ENCODE measurements at regions not wholly inside any gene's neighbourhood (a gene's known extent, or its start where the extent isn't known, plus 50 kb on each side); places are given as distances from the start of the nearest gene placed in this dataset.

DNA sequence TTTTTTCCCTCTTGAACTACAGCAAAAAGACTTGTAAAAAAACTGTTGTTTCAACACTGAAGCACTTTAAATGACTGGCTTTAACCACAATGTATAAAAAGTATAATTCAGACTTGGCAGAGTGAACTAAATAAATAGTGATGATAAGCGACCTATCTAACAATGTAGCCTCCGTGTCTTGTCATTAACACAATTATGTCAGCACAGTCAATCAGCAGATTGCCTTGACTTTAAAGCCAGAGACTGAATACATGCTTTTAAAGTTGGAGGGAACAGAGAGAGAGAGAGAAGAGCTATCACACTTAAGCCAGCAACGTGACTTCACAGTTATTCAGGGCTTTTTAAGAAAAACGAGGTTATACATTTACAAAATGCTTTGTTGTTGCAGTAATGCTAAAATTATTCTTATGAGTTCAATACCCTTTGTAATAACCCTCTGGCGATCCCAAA is 378.1 kb downstream of the LMO4 start:
- WGBS: 63% methylated on average over 5 of the region's 5 CpGs
- no peaks in the 10 kb centered on the region for H3K27me3 ChIP-seq
- H3K4me3 ChIP-seq: no peak overlapping the region
- DNase-seq (ENCODE audit: low spot score in 2 of 2): no peak
- TF ChIP-seq POLR2A (IDR thresholded peaks at IDR 0.05) (no peak), CTCF (IDR thresholded peaks at IDR 0.05) (no peak), POLR2AphosphoS5 (IDR thresholded peaks at IDR 0.05) (no peak), EP300 (IDR thresholded peaks at IDR 0.05) (no peak)
- no peak overlapping the region for H3K27ac ChIP-seq
- no peaks in the 10 kb centered on the region for H3K36me3 ChIP-seq
- H3K4me1 ChIP-seq: no peaks in the 10 kb centered on the region
- peaks cover 12% of the 10 kb centered on the region for H3K9me3 ChIP-seq

DNA sequence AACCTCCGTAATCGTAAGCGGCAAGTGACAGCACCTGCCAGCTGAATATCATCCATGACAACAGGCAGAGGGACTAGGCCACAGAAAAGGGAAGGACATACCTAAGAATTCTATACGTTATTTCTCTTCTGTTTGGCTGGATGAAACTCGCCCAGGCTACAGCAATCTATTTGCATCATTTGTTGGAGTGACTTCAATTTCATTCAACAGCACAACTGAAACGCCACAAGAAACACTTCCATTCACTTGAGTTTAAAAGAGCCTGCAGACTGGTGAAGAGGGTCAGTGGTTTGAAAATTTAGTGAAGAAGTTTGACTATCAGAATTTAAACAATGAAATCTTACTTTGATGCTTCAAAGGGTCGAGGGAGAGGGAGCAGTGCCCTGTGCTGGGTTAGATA is 378.7 kb downstream of the LMO4 start:
- WGBS: 74% methylated on average over 7 of the region's 7 CpGs
- no peak for DNase-seq (ENCODE audit: low spot score in 2 of 2)
- Histone ChIP-seq H3K27me3 (no peaks in the 10 kb centered on the region), H3K9me3 (peaks cover 6% of the 10 kb centered on the region), H3K36me3 (no peaks in the 10 kb centered on the region), H3K27ac (no peak overlapping the region), H3K4me1 (no peaks in the 10 kb centered on the region), H3K4me3 (no peak overlapping the region)
- TF ChIP-seq POLR2AphosphoS5 (IDR thresholded peaks at IDR 0.05) (no peak), POLR2A (IDR thresholded peaks at IDR 0.05) (no peak), EP300 (IDR thresholded peaks at IDR 0.05) (no peak), CTCF (IDR thresholded peaks at IDR 0.05) (no peak)

- WGBS: 75% methylated on average over 2 of the region's 2 CpGs
- no peak for DNase-seq (ENCODE audit: low spot score in 2 of 2)
- no peaks in the 10 kb centered on the region for H3K4me1 ChIP-seq
- no peak overlapping the region for H3K27ac ChIP-seq
- H3K4me3 ChIP-seq: no peak overlapping the region
- TF ChIP-seq POLR2A (IDR thresholded peaks at IDR 0.05): no peak
- TF ChIP-seq EP300 (IDR thresholded peaks at IDR 0.05): no peak
- TF ChIP-seq CTCF (IDR thresholded peaks at IDR 0.05): no peak
- no peak for TF ChIP-seq POLR2AphosphoS5 (IDR thresholded peaks at IDR 0.05)
- H3K36me3 ChIP-seq: no peaks in the 10 kb centered on the region
- no peaks in the 10 kb centered on the region for H3K9me3 ChIP-seq
- H3K27me3 ChIP-seq: no peaks in the 10 kb centered on the region
These were observed 383.8 kb downstream of the LMO4 start for GRCh38 chr1:87712261-87713010.

GRCh38 chr1:87714278-87714677 is 385.6 kb downstream of the LMO4 start:
- Histone ChIP-seq H3K9me3 (no peaks in the 10 kb centered on the region), H3K36me3 (no peaks in the 10 kb centered on the region), H3K4me3 (no peak overlapping the region), H3K27ac (no peak overlapping the region), H3K4me1 (peaks cover 10% of the 10 kb centered on the region), H3K27me3 (no peaks in the 10 kb centered on the region)
- TF ChIP-seq POLR2A (IDR thresholded peaks at IDR 0.05) (no peak), POLR2AphosphoS5 (IDR thresholded peaks at IDR 0.05) (no peak)
- WGBS: 93% methylated on average over 2 of the region's 2 CpGs
- no peak for DNase-seq (ENCODE audit: low spot score in 2 of 2)

DNA sequence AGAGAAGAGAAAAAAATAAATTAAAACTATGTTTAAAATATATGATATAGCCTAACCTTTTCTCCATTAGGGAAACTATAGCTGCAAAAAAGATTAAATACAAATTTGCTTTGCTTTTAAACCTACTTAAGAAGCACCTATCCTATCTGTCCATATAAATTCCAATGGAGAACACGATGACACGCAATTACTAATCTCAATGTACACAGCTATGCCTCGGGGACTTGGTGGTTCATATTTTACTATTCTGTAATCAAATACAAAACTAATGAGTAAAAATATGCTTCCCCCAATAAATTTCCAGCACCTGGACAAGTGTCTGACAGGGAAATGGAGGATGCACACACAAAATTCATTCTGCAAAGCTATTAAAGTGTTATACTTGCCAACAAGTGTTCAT is 386.4 kb downstream of the LMO4 start:
- no peak overlapping the region for H3K27ac ChIP-seq
- DNase-seq (ENCODE audit: low spot score in 2 of 2): no peak
- 80% methylated on average over 3 of the region's 3 CpGs for WGBS
- no peaks in the 10 kb centered on the region for H3K27me3 ChIP-seq
- no peak for TF ChIP-seq CTCF (IDR thresholded peaks at IDR 0.05)
- no peak for TF ChIP-seq EP300 (IDR thresholded peaks at IDR 0.05)
- TF ChIP-seq POLR2A (IDR thresholded peaks at IDR 0.05): no peak
- no peak for TF ChIP-seq POLR2AphosphoS5 (IDR thresholded peaks at IDR 0.05)
- H3K4me1 ChIP-seq: peaks cover 10% of the 10 kb centered on the region
- no peaks in the 10 kb centered on the region for H3K36me3 ChIP-seq
- no peak overlapping the region for H3K4me3 ChIP-seq
- H3K9me3 ChIP-seq: no peaks in the 10 kb centered on the region

Measured in suprapubic skin (tissue), 4 donors.